ENCODE measurements at regions not wholly inside any gene's neighbourhood (a gene's known extent, or its start where the extent isn't known, plus 50 kb on each side); places are given as distances from the start of the nearest gene placed in this dataset.

GRCh38 chr9:17059465-17059864 lies 75.4 kb upstream of the CNTLN start:
- Histone ChIP-seq H3K4me3 (no peak overlapping the region), H3K27ac (no peak overlapping the region), H3K4me1 (replicated peaks in 1 of 2) (peaks cover 0 to under 1% of the 10 kb centered on the region in 2 donors)
- 0 to 100% (median 86%) methylated on average over 1 of the region's 1 CpG; no CpG with 5 or more reads in 1 of the 10 experiments for WGBS, 10 experiments
- in situ Hi-C loops (cut with MboI; ENCODE audit: low pct_unique_long_range_greater_than_20kb in 2 of 9, low sequenced_read_pairs in 9 of 9, unreplicated experiment in 9 of 9) = no loop called here
- ATAC-seq (replicated peaks in 6 of 8) = no peak

- in situ Hi-C loops (cut with MboI; ENCODE audit: low pct_unique_long_range_greater_than_20kb in 2 of 9, low sequenced_read_pairs in 9 of 9, unreplicated experiment in 9 of 9) = no loop called here
- Histone ChIP-seq H3K4me3 (no peak overlapping the region), H3K4me1 (replicated peaks in 1 of 2) (no peaks in the 10 kb centered on the region), H3K27ac (no peak overlapping the region)
- 50 to 100% (median 67%) methylated on average over 1 to 3 of the region's 3 CpGs; no CpG with 5 or more reads in 3 of the 10 experiments for WGBS, 10 experiments
- no peak for ATAC-seq (replicated peaks in 6 of 8)
Measured at GRCh38 chr9:17057729-17058128, 77.1 kb upstream of the CNTLN start.

- ATAC-seq (replicated peaks in 6 of 8) = no peak
- H3K4me3 ChIP-seq = no peak overlapping the region
- no peak overlapping the region for H3K27ac ChIP-seq
- in situ Hi-C loops (cut with MboI; ENCODE audit: low pct_unique_long_range_greater_than_20kb in 2 of 9, low sequenced_read_pairs in 9 of 9, unreplicated experiment in 9 of 9) = no loop called here
- no peaks in the 10 kb centered on the region for H3K4me1 ChIP-seq (replicated peaks in 1 of 2)
Measured at GRCh38 chr9:17052626-17053025, 82.2 kb upstream of the CNTLN start.

- no peak for ATAC-seq (replicated peaks in 6 of 8)
- H3K4me1 ChIP-seq (replicated peaks in 1 of 2) = no peaks in the 10 kb centered on the region
- WGBS, 10 experiments = 17 to 100% (median 92%) methylated on average over 1 to 2 of the region's 3 CpGs; no CpG with 5 or more reads in 1 of the 10 experiments
- no peak overlapping the region for H3K4me3 ChIP-seq
- H3K27ac ChIP-seq = no peak overlapping the region
- in situ Hi-C loops (cut with MboI; ENCODE audit: low pct_unique_long_range_greater_than_20kb in 2 of 9, low sequenced_read_pairs in 9 of 9, unreplicated experiment in 9 of 9) = no loop called here
Measured at GRCh38 chr9:17045381-17045940, 89.4 kb upstream of the CNTLN start.

- Histone ChIP-seq H3K4me1 (replicated peaks in 1 of 2) (no peaks in the 10 kb centered on the region), H3K4me3 (no peak overlapping the region), H3K27ac (no peak overlapping the region)
- WGBS, 10 experiments = 61 to 100% (median 92%) methylated on average over 1 to 3 of the region's 3 CpGs; no CpG with 5 or more reads in 2 of the 10 experiments
- ATAC-seq (replicated peaks in 6 of 8) = no peak
- in situ Hi-C loops (cut with MboI; ENCODE audit: low pct_unique_long_range_greater_than_20kb in 2 of 9, low sequenced_read_pairs in 9 of 9, unreplicated experiment in 9 of 9) = no loop called here
Measured at GRCh38 chr9:17031546-17031945, 103.3 kb upstream of the CNTLN start.

GRCh38 chr9:17025281-17025680 lies 109.6 kb upstream of the CNTLN start:
- Histone ChIP-seq H3K27ac (no peak overlapping the region), H3K4me3 (no peak overlapping the region), H3K4me1 (replicated peaks in 1 of 2) (peaks cover 2 to 5% of the 10 kb centered on the region in 2 donors)
- ATAC-seq (replicated peaks in 6 of 8) = no peak
- in situ Hi-C loops (cut with MboI; ENCODE audit: low pct_unique_long_range_greater_than_20kb in 2 of 9, low sequenced_read_pairs in 9 of 9, unreplicated experiment in 9 of 9) = no loop called here

- in situ Hi-C loops (cut with MboI; ENCODE audit: low pct_unique_long_range_greater_than_20kb in 2 of 9, low sequenced_read_pairs in 9 of 9, unreplicated experiment in 9 of 9) = no loop called here
- ATAC-seq (replicated peaks in 6 of 8) = no peak
- WGBS, 10 experiments = 57 to 100% (median 78%) methylated on average over 1 to 2 of the region's 2 CpGs; no CpG with 5 or more reads in 4 of the 10 experiments
Measured at GRCh38 chr9:17024129-17024528, 110.7 kb upstream of the CNTLN start.

GRCh38 chr9:17021387-17021970 lies 113.4 kb upstream of the CNTLN start:
- WGBS, 10 experiments = 75 to 100% (median 92%) methylated on average over 1 of the region's 1 CpG; no CpG with 5 or more reads in 6 of the 10 experiments
- Histone ChIP-seq H3K4me1 (replicated peaks in 1 of 2) (peaks cover 4 to 5% of the 10 kb centered on the region in 2 donors), H3K4me3 (no peak overlapping the region), H3K27ac (no peak overlapping the region)
- peak in 3 of 8 experiments; percentile 15 to 35 (median 21) for ATAC-seq (replicated peaks in 6 of 8)
- in situ Hi-C loops (cut with MboI; ENCODE audit: low pct_unique_long_range_greater_than_20kb in 2 of 9, low sequenced_read_pairs in 9 of 9, unreplicated experiment in 9 of 9) = no loop called here

More at GRCh38 chr9:17024129-17024528, 110.7 kb upstream of the CNTLN start:
- H3K4me3 ChIP-seq = no peak overlapping the region
- peaks cover 2 to 5% of the 10 kb centered on the region in 2 donors for H3K4me1 ChIP-seq (replicated peaks in 1 of 2)
- no peak overlapping the region for H3K27ac ChIP-seq

GRCh38 chr9:17019398-17019797 lies 115.4 kb upstream of the CNTLN start:
- Histone ChIP-seq H3K27ac (no peak overlapping the region), H3K4me1 (replicated peaks in 1 of 2) (peaks cover 4 to 5% of the 10 kb centered on the region in 2 donors), H3K4me3 (no peak overlapping the region)
- in situ Hi-C loops (cut with MboI; ENCODE audit: low pct_unique_long_range_greater_than_20kb in 2 of 9, low sequenced_read_pairs in 9 of 9, unreplicated experiment in 9 of 9) = no loop called here
- ATAC-seq (replicated peaks in 6 of 8) = no peak

- in situ Hi-C loops (cut with MboI; ENCODE audit: low pct_unique_long_range_greater_than_20kb in 2 of 9, low sequenced_read_pairs in 9 of 9, unreplicated experiment in 9 of 9) = no loop called here
- Histone ChIP-seq H3K27ac (no peak overlapping the region), H3K4me3 (no peak overlapping the region), H3K4me1 (replicated peaks in 1 of 2) (peaks cover 4 to 5% of the 10 kb centered on the region in 2 donors)
- no peak for ATAC-seq (replicated peaks in 6 of 8)
- WGBS, 10 experiments = 83 to 100% (median 100%) methylated on average over 1 to 3 of the region's 3 CpGs; no CpG with 5 or more reads in 4 of the 10 experiments
Measured at GRCh38 chr9:17018540-17019196, 116.2 kb upstream of the CNTLN start.

- peak; percentile 23 to 97 (median 86) for ATAC-seq (replicated peaks in 6 of 8)
Measured at GRCh38 chr9:17017931-17018491, 116.8 kb upstream of the CNTLN start.

GRCh38 chr9:17013891-17014290 lies 120.9 kb upstream of the CNTLN start:
- Histone ChIP-seq H3K27ac (no peak overlapping the region), H3K4me1 (replicated peaks in 1 of 2) (peaks cover 0 to 2% of the 10 kb centered on the region in 2 donors), H3K4me3 (no peak overlapping the region)
- no peak for ATAC-seq (replicated peaks in 6 of 8)
- in situ Hi-C loops (cut with MboI; ENCODE audit: low pct_unique_long_range_greater_than_20kb in 2 of 9, low sequenced_read_pairs in 9 of 9, unreplicated experiment in 9 of 9) = no loop called here
- 33 to 93% (median 78%) methylated on average over 1 to 3 of the region's 3 CpGs; no CpG with 5 or more reads in 2 of the 10 experiments for WGBS, 10 experiments

More at GRCh38 chr9:17017931-17018491, 116.8 kb upstream of the CNTLN start:
- WGBS, 10 experiments = 5 to 100% (median 59%) methylated on average over 1 to 9 of the region's 10 CpGs
- Histone ChIP-seq H3K27ac (no peak overlapping the region), H3K4me1 (replicated peaks in 1 of 2) (peaks cover 4 to 5% of the 10 kb centered on the region in 2 donors), H3K4me3 (no peak overlapping the region)
- in situ Hi-C loops (cut with MboI; ENCODE audit: low pct_unique_long_range_greater_than_20kb in 2 of 9, low sequenced_read_pairs in 9 of 9, unreplicated experiment in 9 of 9) = no loop called here

GRCh38 chr9:17013010-17013409 lies 121.8 kb upstream of the CNTLN start:
- Histone ChIP-seq H3K4me1 (replicated peaks in 1 of 2) (peaks cover 0 to 2% of the 10 kb centered on the region in 2 donors), H3K4me3 (no peak overlapping the region), H3K27ac (no peak overlapping the region)
- ATAC-seq (replicated peaks in 6 of 8) = no peak
- WGBS, 10 experiments = 67 to 100% (median 81%) methylated on average over 1 to 3 of the region's 3 CpGs; no CpG with 5 or more reads in 4 of the 10 experiments
- in situ Hi-C loops (cut with MboI; ENCODE audit: low pct_unique_long_range_greater_than_20kb in 2 of 9, low sequenced_read_pairs in 9 of 9, unreplicated experiment in 9 of 9) = no loop called here
